DND-41 (cell line): ENCODE measurements at regions not wholly inside any gene's neighbourhood (a gene's known extent, or its start where the extent isn't known, plus 50 kb on each side); places are given as distances from the start of the nearest gene placed in this dataset.

Experiments
- ATAC-seq: fragments of 200-7000 bp; cut with Tn5 transposase; 3 replicates; pipeline ENCODE4 v1.9.1; 2021; ENCODE audit warnings: low read depth; ENCODE audit not compliant: insufficient read depth
- DNase-seq: peaks from one replicate; pipeline ENCODE4 v3.0.0-alpha.2; 2020
- H2AFZ ChIP-seq: 2 replicates; pipeline ENCODE4 v1.6.0; 2012; ENCODE audit warnings: low read depth, low read length
- H3K27ac ChIP-seq: 2 replicates; pipeline ENCODE4 v1.5.1; 2012; ENCODE audit warnings: low read length, inconsistent platforms
- H3K27me3 ChIP-seq: fragments of 200-600 bp; sonication (generic); 2 replicates; pipeline ENCODE4 v1.6.0; 2012; ENCODE audit warnings: low read length, mild to moderate bottlenecking, inconsistent platforms; ENCODE audit not compliant: insufficient read depth, poor library complexity
- H3K36me3 ChIP-seq: 2 replicates; pipeline ENCODE4 v1.5.1; 2012; ENCODE audit warnings: low read length, inconsistent platforms; ENCODE audit not compliant: insufficient read depth
- H3K4me1 ChIP-seq: 2 replicates; pipeline ENCODE4 v1.5.1; 2012; ENCODE audit warnings: mild to moderate bottlenecking, low read length; ENCODE audit not compliant: insufficient read depth
- H3K4me2 ChIP-seq: 2 replicates; pipeline ENCODE4 v1.6.0; 2012; ENCODE audit warnings: mild to moderate bottlenecking, moderate library complexity, low read length, inconsistent platforms; ENCODE audit not compliant: insufficient read depth
- H3K4me3 ChIP-seq, 2 experiments: fragments of 200-600 bp in 1 of 2; shearing (Covaris generic) in 1 of 2; 2 replicates each; pipeline ENCODE4 v1.5.1; 2012 to 2016; ENCODE audit warnings: inconsistent platforms in 2 of 2, low read length in 2 of 2, mild to moderate bottlenecking in 2 of 2, low read depth in 1 of 2, moderate library complexity in 1 of 2
- H3K79me2 ChIP-seq: 2 replicates; pipeline ENCODE4 v1.6.0; 2012; ENCODE audit warnings: low read length, inconsistent platforms; ENCODE audit not compliant: insufficient read depth
- H3K9ac ChIP-seq: 2 replicates; pipeline ENCODE4 v1.6.0; 2012; ENCODE audit warnings: low read depth, mild to moderate bottlenecking, inconsistent platforms, low read length, moderate library complexity
- H3K9me3 ChIP-seq: 2 replicates; pipeline ENCODE4 v1.5.1; 2012; ENCODE audit warnings: low read length, moderate library complexity, mild to moderate bottlenecking, inconsistent platforms; ENCODE audit not compliant: insufficient read depth, severe bottlenecking
- H4K20me1 ChIP-seq: 2 replicates; pipeline ENCODE4 v1.6.0; 2012; ENCODE audit warnings: low read length; ENCODE audit not compliant: insufficient read depth
- EZH2 ChIP-seq: IDR thresholded peaks from 3 replicates; pipeline ENCODE4 v1.6.1; 2012; ENCODE audit warnings: borderline replicate concordance, low read depth, mild to moderate bottlenecking, moderate library complexity, low read length, inconsistent platforms; ENCODE audit not compliant: severe bottlenecking
- TF ChIP-seq, protein P1 (sequence below): IDR thresholded peaks from 2 replicates; pipeline ENCODE4 v1.5.1; 2012; ENCODE audit warnings: borderline replicate concordance, low read length, moderate library complexity, mild to moderate bottlenecking; ENCODE audit not compliant: poor library complexity, severe bottlenecking; ENCODE audit errors: extremely low read depth

- Histone ChIP-seq H3K9me3 (no peaks in the 10 kb centered on the region), H3K79me2 (no peaks in the 10 kb centered on the region), H3K4me3 (no peak overlapping the region), H3K36me3 (no peaks in the 10 kb centered on the region), H3K9ac (no peak overlapping the region), H2AFZ (no peak overlapping the region), H3K27ac (no peak overlapping the region), H3K4me2 (no peak overlapping the region), H3K27me3 (no peaks in the 10 kb centered on the region), H4K20me1 (no peaks in the 10 kb centered on the region), H3K4me1 (no peaks in the 10 kb centered on the region)
- no peak for ATAC-seq
- TF ChIP-seq, protein P1, sequence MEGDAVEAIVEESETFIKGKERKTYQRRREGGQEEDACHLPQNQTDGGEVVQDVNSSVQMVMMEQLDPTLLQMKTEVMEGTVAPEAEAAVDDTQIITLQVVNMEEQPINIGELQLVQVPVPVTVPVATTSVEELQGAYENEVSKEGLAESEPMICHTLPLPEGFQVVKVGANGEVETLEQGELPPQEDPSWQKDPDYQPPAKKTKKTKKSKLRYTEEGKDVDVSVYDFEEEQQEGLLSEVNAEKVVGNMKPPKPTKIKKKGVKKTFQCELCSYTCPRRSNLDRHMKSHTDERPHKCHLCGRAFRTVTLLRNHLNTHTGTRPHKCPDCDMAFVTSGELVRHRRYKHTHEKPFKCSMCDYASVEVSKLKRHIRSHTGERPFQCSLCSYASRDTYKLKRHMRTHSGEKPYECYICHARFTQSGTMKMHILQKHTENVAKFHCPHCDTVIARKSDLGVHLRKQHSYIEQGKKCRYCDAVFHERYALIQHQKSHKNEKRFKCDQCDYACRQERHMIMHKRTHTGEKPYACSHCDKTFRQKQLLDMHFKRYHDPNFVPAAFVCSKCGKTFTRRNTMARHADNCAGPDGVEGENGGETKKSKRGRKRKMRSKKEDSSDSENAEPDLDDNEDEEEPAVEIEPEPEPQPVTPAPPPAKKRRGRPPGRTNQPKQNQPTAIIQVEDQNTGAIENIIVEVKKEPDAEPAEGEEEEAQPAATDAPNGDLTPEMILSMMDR = no peak
- TF ChIP-seq EZH2 = no peak
- no peak for DNase-seq
These were observed 227.1 kb downstream of the DUSP10 start for GRCh38 chr1:221514806-221515205.

DNA sequence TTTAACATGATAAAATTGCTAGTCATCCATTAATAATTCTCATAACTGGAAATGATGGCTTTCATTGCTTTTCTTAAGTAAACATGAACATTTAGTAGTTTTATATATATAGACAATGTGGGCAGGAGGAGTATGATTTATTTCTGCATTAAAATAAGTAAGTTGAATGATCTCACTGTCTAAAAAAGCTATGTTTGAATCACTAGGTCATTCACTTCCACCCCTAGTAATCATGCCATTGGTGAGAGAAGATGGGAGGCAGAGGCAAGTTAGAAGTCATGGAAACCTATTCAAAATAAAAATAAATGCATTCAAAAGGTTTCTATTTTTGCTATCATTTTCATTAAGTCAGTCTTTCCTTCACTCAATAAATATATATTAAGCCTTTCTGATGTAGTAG, 226.4 kb downstream of the DUSP10 start:
- no peak overlapping the region for H3K4me2 ChIP-seq
- H2AFZ ChIP-seq = no peak overlapping the region
- H3K27ac ChIP-seq = no peak overlapping the region
- DNase-seq = no peak
- TF ChIP-seq, protein P1 = no peak
- TF ChIP-seq EZH2 = no peak
- no peaks in the 10 kb centered on the region for H3K4me1 ChIP-seq
- H3K9ac ChIP-seq = no peak overlapping the region
- H3K4me3 ChIP-seq = no peak overlapping the region
- H3K9me3 ChIP-seq = no peaks in the 10 kb centered on the region
- no peaks in the 10 kb centered on the region for H3K36me3 ChIP-seq
- H3K27me3 ChIP-seq = no peaks in the 10 kb centered on the region
- H3K79me2 ChIP-seq = no peaks in the 10 kb centered on the region
- no peaks in the 10 kb centered on the region for H4K20me1 ChIP-seq
- no peak for ATAC-seq

GRCh38 chr1:221517961-221518360, 223.9 kb downstream of the DUSP10 start:
- no peak overlapping the region for H3K4me2 ChIP-seq
- no peaks in the 10 kb centered on the region for H3K27me3 ChIP-seq
- TF ChIP-seq, protein P1 = no peak
- TF ChIP-seq EZH2 = no peak
- H3K9me3 ChIP-seq = no peaks in the 10 kb centered on the region
- H3K36me3 ChIP-seq = no peaks in the 10 kb centered on the region
- H3K79me2 ChIP-seq = no peaks in the 10 kb centered on the region
- no peak overlapping the region for H3K9ac ChIP-seq
- H4K20me1 ChIP-seq = no peaks in the 10 kb centered on the region
- no peak for DNase-seq
- H2AFZ ChIP-seq = no peak overlapping the region
- no peaks in the 10 kb centered on the region for H3K4me1 ChIP-seq
- ATAC-seq = no peak
- H3K4me3 ChIP-seq = no peak overlapping the region
- no peak overlapping the region for H3K27ac ChIP-seq

GRCh38 chr1:221520250-221520649, 221.6 kb downstream of the DUSP10 start:
- Histone ChIP-seq H3K4me1 (no peaks in the 10 kb centered on the region), H3K9ac (no peak overlapping the region), H3K27me3 (no peaks in the 10 kb centered on the region), H4K20me1 (no peaks in the 10 kb centered on the region), H3K4me3 (no peak overlapping the region), H3K9me3 (no peaks in the 10 kb centered on the region), H3K36me3 (no peaks in the 10 kb centered on the region), H3K4me2 (no peak overlapping the region), H3K27ac (no peak overlapping the region), H2AFZ (no peak overlapping the region), H3K79me2 (no peaks in the 10 kb centered on the region)
- no peak for ATAC-seq
- TF ChIP-seq EZH2 = no peak
- TF ChIP-seq, protein P1 = no peak
- DNase-seq = no peak
